Activated naive CD4-positive, alpha-beta T cell treated with anti-CD3 and anti-CD28 coated beads, Interleukin-2, amount 50 U/mL, for 16 hours (primary cell): ENCODE measurements at regions not wholly inside any gene's neighbourhood (a gene's known extent, or its start where the extent isn't known, plus 50 kb on each side); places are given as distances from the start of the nearest gene placed in this dataset.

Experiments
- DNase-seq: peaks from one replicate; pipeline ENCODE4 v3.0.0-alpha.2; 2020

GRCh38 chr5:89513299-89514044 lies 630.5 kb upstream of the MEF2C start:
- DNase-seq: no peak

DNA sequence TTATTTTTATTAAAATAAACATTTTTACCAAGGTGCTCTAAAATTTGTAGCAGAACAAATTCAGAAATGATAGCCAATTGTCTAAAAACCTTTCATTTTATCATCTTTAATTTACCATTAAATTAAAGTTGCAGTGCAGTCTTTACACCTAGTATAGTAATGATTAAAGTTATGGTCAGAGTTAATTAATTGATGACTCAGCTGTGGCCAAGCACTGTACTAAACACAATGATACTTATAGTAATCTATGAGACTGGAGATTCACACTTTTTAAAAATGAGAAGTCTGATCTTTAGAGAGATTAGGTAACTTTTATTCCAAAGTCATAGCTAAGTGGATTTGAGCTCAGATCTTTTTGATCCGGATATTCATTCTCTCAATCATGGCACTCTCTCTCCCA lies 621.1 kb upstream of the MEF2C start:
- DNase-seq: no peak

GRCh38 chr5:89499787-89500186 lies 616.8 kb upstream of the MEF2C start:
- no peak for DNase-seq

GRCh38 chr5:89498699-89499098 lies 615.7 kb upstream of the MEF2C start:
- no peak for DNase-seq

DNA sequence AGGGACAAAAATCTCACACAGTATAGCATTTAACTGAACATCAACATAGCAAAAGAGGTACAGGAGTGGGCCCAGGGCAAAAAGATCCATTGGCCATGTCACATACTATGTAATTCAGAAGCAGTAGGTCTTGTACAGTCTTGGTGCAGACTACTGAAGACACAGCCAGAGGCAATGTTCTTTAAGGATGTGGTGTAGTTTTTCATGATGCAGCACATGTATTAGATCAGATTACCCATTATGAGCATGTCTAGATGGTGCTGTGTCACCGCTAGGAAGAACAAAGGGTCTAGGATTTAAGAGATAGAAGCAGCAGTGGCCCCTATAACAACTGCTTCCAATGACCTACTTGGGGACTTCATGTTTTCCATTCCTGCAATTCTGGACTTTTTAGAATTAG lies 610.4 kb upstream of the MEF2C start:
- no peak for DNase-seq

DNA sequence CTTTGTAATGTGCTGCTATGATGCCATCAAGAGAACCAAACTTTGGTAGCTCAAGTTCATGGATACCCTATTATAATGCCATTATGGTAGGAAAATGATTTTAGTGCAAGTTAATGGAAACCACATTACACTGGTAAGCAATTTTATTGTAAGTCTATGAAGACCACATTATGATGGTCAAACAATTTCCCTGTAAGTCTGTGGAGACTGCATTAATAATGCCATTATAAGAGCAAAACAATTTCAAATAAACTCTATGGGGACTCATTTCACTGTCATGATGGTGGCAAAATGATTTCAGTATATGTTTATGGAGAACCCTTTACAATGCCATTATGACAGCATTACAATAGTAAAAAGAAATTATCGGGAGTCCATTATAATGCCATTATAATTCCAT lies 602.0 kb upstream of the MEF2C start:
- DNase-seq: no peak

DNA sequence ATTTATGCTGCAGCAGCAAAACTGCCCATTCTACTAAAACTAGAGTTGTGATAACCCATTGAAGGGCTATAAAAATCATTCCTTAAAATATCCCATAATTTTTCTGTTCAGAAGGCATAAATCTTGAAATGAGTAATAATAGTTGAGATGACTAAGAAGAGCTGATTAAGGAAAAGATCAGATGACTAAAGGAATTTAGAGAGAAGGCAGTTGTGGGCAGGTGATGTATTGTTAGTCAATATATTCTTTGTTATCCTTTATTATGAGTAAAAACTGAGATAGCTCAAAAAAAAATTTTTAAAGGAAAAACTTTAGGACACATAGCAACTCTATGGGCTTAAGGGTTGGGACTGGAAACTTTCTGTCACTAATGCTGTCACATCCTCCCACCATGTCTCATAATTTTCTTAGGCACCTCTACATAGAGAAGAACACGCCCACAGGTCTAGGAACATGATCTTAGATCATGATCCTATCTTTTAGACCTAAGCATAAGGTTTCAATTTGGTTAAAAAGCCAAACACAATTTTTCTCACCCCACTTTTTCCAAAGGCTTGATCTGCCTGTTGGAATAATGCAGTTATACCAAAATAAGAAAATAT lies 597.5 kb upstream of the MEF2C start:
- DNase-seq: no peak

DNA sequence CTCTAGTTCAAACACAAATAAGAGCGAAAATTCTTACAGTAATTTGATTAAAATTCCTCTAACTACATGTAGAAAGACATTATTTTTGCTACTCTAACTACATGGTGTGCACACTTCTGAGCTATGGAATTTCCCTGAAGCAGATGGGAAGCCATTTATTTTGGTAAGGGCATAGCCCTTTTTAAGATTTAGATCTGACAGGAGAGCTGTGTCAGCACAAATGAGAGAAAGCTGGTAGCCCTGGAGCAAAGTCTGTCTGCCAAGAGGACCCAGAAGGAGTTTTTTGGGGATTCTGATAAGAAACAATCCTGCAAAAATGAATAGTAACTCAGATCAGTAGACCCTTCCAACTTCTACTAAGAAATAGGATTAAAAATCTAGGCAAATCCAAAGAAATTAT lies 595.9 kb upstream of the MEF2C start:
- DNase-seq: no peak

DNA sequence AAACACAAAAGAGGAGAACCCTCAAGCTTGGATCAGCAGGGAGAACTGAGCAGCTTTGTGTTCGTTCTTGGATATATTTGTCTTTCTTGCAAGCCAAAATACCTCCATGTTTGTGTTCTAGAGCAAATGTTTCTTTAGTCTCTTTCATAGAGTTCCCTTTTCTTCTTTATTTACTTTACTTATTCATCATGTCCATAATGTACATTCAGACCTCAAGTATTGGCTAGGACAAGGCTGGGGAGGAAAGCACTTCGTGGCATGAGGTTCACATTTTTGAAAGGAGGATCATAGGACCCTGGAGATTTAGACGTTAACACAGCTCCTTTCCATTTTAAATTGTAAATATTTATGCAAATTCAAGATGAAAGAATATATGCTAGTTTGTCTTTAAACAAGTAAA lies 590.2 kb upstream of the MEF2C start:
- no peak for DNase-seq

GRCh38 chr5:89471541-89471940 lies 588.6 kb upstream of the MEF2C start:
- DNase-seq: no peak

DNA sequence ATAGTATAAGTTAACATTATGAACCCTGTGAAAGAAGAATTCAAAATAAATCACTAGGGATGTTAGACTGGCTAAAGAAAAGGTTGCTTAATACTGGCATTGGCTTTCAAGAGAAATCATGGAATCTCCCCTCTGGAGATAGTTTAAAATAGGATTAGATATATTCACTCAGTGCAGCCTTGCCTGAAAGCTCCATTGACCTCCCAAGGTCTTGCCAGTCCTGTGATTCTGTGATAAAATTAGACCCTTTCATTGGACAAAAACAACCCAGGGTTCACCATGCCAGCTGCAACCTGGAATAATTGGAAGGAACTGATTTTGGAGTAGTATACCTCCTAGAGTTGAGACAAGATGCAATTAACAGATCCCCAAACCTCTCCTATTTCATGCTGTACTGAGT lies 588.1 kb upstream of the MEF2C start:
- DNase-seq: no peak

DNA sequence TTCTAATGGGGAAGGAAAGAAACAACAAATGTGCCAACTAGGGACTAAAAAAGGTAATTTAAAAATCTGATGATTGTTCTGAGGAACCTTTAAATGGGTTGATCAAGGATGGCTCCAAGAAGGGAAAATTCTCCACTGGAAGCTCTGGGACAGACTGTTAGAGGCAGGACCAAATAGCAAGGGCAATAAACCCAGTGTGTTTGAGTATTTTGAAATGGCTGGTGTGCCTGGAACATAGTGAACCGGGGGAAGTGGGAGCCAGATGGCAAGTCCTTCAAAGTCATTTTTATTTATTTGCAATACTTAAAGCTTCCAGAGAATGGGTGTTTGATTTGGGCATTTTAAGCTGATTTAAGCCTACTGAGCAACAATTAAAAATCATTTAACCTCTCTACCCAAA lies 587.7 kb upstream of the MEF2C start:
- DNase-seq: no peak

GRCh38 chr5:89458332-89458656 lies 575.3 kb upstream of the MEF2C start:
- no peak for DNase-seq

GRCh38 chr5:89457411-89458331 lies 574.7 kb upstream of the MEF2C start:
- DNase-seq: no peak

GRCh38 chr5:89452081-89452480 lies 569.1 kb upstream of the MEF2C start:
- no peak for DNase-seq

DNA sequence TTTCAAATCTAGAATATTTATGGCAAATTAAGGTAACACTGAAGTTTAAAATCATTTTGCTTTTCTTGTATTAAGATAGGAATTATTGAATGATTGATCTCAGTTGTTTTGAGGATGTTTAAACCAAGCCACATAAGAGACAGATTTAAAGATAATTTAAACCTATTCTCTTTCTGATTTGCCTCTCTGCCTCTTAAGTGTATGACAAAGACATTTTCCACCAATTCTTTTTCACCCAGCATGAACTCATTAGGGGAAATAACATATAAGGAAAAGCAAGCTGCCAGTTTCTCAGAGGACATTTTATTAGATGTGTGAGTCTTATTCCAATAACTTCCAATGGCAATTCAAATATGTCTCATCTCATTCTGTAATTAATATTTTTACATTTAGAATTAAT lies 568.3 kb upstream of the MEF2C start:
- no peak for DNase-seq

DNA sequence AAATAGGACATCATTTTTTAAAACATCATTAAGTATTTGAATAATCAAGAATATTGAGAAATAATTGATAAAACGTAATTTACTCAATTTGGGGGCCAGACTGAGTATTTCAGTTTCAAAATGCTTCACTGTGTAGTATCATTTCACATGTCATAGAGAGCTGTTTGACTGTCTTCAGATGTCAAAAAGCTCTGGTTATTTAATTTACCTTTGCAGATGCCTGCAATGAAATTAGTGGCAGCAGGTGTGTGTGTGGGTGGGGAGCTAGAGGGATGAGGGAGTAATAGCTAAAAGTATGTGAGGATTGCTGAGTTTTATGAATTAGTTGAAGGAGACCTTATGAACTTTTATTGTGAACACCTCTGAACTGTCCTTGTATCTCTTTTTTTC lies 567.2 kb upstream of the MEF2C start:
- DNase-seq: no peak

DNA sequence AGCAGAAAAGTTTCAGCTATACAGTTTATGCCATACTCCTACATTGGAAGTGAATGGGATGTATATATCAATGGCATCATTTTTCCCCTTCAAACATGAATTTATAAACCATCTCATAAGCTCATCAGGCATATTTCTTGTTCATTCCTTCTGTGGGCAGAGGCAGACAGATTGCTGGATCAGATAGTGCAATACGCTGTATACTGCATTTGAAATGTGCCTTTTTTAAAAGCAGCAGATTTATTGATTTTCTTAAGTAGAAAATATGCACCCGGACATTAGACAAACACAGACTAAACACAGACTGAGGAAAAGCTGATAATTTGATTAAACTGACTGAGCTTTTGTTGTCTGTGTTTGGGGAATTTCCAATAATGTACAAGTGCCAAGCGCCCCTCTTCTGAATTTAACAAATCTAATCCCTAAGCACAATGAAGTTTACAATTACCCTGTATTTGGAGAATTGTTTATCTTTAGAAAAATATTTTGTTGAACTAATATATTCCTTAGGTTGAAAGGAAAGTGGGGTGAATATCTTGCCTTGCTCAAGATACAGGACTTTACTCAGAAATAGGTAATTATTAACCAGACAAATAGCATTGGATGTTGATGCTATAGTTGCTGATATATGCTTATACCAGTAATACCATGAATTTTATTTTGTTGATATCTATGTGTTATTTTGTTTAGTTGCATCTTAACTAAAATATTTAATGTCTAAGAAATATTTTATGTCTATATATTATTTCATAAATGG lies 566.6 kb upstream of the MEF2C start:
- DNase-seq: no peak

GRCh38 chr5:89447027-89447426 lies 564.0 kb upstream of the MEF2C start:
- no peak for DNase-seq

- DNase-seq: no peak
These were observed 562.2 kb upstream of the MEF2C start for GRCh38 chr5:89445106-89445745.

- DNase-seq: no peak
These were observed 561.1 kb upstream of the MEF2C start for GRCh38 chr5:89444088-89444487.

DNA sequence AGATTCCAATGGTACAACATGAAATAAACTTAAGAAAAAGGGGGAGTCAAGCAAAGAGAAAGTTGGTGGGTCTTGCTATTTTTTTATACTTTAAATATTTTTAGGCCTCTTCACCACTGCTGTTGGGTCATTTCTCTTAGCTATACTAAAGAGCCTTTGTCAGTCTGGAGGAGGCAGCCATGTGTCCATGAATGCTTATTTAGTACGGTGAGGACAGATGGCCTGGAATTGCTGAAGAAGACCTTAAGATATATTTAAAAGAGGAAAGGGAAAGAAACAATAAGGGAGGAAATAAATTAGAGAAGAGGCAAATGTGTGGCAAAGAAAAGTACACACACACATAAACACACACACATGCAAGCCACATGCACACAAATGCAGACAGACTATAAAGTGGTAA lies 560.5 kb upstream of the MEF2C start:
- no peak for DNase-seq

DNA sequence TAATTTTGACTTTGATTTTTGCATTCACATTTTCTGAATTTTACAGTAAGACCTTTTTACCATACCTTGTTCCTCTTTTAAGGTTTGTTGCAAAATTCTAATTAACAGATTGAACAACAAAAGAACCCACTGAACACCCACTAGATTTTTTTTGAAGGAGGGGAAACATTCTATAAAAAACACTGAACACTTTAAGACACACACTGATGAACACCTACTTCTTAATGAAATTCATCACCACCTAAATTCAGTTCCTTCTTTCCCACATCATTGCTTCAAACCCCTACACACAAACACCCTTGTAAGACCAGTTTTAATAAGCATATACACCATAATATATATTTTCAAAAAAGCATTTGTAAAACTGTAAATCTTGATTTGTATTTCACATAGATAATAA lies 559.0 kb upstream of the MEF2C start:
- DNase-seq: no peak
